Osteoblast (primary cell): ENCODE measurements at regions not wholly inside any gene's neighbourhood (a gene's known extent, or its start where the extent isn't known, plus 50 kb on each side); places are given as distances from the start of the nearest gene placed in this dataset.

Experiments used
- DNase-seq: peaks from one replicate; pipeline ENCODE4 v3.0.0; 2011; ENCODE audit warnings: low spot score, mixed read lengths; ENCODE audit not compliant: insufficient read length; ENCODE audit errors: missing footprints
- H2AFZ ChIP-seq: 2 replicates; pipeline ENCODE4 v1.6.0; 2011; ENCODE audit warnings: mild to moderate bottlenecking, low read length
- H3K27ac ChIP-seq: 2 replicates; pipeline ENCODE4 v1.5.1; 2011; ENCODE audit warnings: mild to moderate bottlenecking, low read depth, low read length, moderate library complexity
- H3K27me3 ChIP-seq: 2 replicates; pipeline ENCODE4 v1.6.0; 2012; ENCODE audit warnings: mild to moderate bottlenecking, control low read depth, inconsistent platforms, low read length, moderate library complexity; ENCODE audit not compliant: insufficient read depth
- H3K36me3 ChIP-seq: 2 replicates; pipeline ENCODE4 v1.5.1; 2011; ENCODE audit warnings: mild to moderate bottlenecking, low read length, control low read depth, moderate library complexity; ENCODE audit not compliant: insufficient read depth
- H3K4me1 ChIP-seq: 2 replicates; pipeline ENCODE4 v1.5.1; 2011; ENCODE audit warnings: mild to moderate bottlenecking, low read length, control low read depth, moderate library complexity; ENCODE audit not compliant: insufficient read depth
- H3K4me2 ChIP-seq: 2 replicates; pipeline ENCODE4 v1.6.0; 2011; ENCODE audit warnings: mild to moderate bottlenecking, low read length; ENCODE audit not compliant: insufficient read depth
- H3K4me3 ChIP-seq: fragments of 200-600 bp; sonication (generic); 3 replicates; pipeline ENCODE4 v1.5.1; 2012; ENCODE audit warnings: mild to moderate bottlenecking, low read length, inconsistent platforms; ENCODE audit not compliant: insufficient read depth
- H3K79me2 ChIP-seq: 2 replicates; pipeline ENCODE4 v1.6.0; 2012; ENCODE audit warnings: mild to moderate bottlenecking, low read length, control low read depth, inconsistent platforms; ENCODE audit not compliant: insufficient read depth
- H3K9me3 ChIP-seq: 2 replicates; pipeline ENCODE4 v1.5.1; 2011; ENCODE audit warnings: low read depth, low read length, control low read depth
- H4K20me1 ChIP-seq: 2 replicates; pipeline ENCODE4 v1.6.0; 2012; ENCODE audit warnings: mild to moderate bottlenecking, low read length, control low read depth; ENCODE audit not compliant: insufficient read depth
- CTCF ChIP-seq: IDR thresholded peaks from 2 replicates; pipeline ENCODE4 v1.5.1; 2011; ENCODE audit warnings: mild to moderate bottlenecking, low read depth, low read length, moderate library complexity; ENCODE audit errors: extremely low read depth

DNA sequence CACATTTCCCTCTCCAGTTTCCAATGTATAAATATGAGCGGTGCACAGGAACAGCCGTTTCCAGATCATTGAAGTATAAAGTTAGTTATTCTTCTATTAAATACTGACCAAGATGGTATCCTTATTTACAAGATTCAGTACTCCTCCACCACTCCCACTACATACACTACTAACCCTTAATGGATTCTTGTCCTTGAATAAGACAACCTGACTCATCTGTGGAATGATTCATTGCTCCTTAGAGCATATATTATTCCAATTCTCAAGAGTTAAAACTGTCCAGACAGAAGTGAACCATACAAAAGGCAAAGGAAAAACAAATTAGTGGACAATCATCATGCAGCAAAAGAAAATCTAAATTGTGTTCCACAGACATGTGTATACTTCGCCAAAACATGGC lies 373.3 kb downstream of the IDS start:
- H3K79me2 ChIP-seq, result no peaks in the 10 kb centered on the region
- no peaks in the 10 kb centered on the region for H4K20me1 ChIP-seq
- H3K4me1 ChIP-seq, result no peaks in the 10 kb centered on the region
- H3K4me3 ChIP-seq, result no peak overlapping the region
- H3K27me3 ChIP-seq, result no peaks in the 10 kb centered on the region
- no peak overlapping the region for H2AFZ ChIP-seq
- no peak for DNase-seq
- H3K27ac ChIP-seq, result no peak overlapping the region
- H3K36me3 ChIP-seq, result no peaks in the 10 kb centered on the region
- H3K9me3 ChIP-seq, result no peaks in the 10 kb centered on the region
- no peak overlapping the region for H3K4me2 ChIP-seq
- TF ChIP-seq CTCF, result no peak

DNA sequence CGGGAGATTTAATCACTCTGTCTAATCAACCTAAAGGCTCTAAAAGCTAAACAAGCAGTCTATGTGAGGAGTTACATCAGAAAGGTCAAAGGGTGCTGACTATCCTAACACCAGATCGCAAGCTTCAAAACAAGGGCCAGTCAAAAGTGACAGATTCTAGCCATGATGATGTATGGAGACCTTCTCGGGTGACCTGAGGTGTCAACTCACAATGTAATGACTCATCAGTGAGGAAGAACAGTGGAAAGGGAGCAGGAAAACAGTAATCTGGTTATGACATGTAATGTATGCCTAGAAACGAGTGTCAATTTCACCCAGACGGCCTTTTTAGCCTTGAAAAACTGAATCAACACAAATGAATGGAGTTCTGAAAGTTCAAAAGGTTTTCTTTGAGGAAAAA lies 375.3 kb downstream of the IDS start:
- no peak overlapping the region for H3K4me3 ChIP-seq
- DNase-seq, result no peak
- no peaks in the 10 kb centered on the region for H3K79me2 ChIP-seq
- H3K36me3 ChIP-seq, result no peaks in the 10 kb centered on the region
- no peak for TF ChIP-seq CTCF
- H2AFZ ChIP-seq, result no peak overlapping the region
- no peaks in the 10 kb centered on the region for H3K4me1 ChIP-seq
- no peaks in the 10 kb centered on the region for H3K9me3 ChIP-seq
- no peak overlapping the region for H3K27ac ChIP-seq
- no peaks in the 10 kb centered on the region for H4K20me1 ChIP-seq
- H3K4me2 ChIP-seq, result no peak overlapping the region
- no peaks in the 10 kb centered on the region for H3K27me3 ChIP-seq

- no peaks in the 10 kb centered on the region for H3K4me1 ChIP-seq
- no peak for DNase-seq
- H3K27ac ChIP-seq, result no peak overlapping the region
- H3K4me3 ChIP-seq, result no peak overlapping the region
- H2AFZ ChIP-seq, result no peak overlapping the region
- H3K27me3 ChIP-seq, result no peaks in the 10 kb centered on the region
- H3K9me3 ChIP-seq, result no peaks in the 10 kb centered on the region
- no peaks in the 10 kb centered on the region for H4K20me1 ChIP-seq
- H3K4me2 ChIP-seq, result no peak overlapping the region
- TF ChIP-seq CTCF, result no peak
- no peaks in the 10 kb centered on the region for H3K79me2 ChIP-seq
- no peaks in the 10 kb centered on the region for H3K36me3 ChIP-seq
Observed at GRCh38 chrX:149124526-149125108, 380.5 kb downstream of the IDS start.

DNA sequence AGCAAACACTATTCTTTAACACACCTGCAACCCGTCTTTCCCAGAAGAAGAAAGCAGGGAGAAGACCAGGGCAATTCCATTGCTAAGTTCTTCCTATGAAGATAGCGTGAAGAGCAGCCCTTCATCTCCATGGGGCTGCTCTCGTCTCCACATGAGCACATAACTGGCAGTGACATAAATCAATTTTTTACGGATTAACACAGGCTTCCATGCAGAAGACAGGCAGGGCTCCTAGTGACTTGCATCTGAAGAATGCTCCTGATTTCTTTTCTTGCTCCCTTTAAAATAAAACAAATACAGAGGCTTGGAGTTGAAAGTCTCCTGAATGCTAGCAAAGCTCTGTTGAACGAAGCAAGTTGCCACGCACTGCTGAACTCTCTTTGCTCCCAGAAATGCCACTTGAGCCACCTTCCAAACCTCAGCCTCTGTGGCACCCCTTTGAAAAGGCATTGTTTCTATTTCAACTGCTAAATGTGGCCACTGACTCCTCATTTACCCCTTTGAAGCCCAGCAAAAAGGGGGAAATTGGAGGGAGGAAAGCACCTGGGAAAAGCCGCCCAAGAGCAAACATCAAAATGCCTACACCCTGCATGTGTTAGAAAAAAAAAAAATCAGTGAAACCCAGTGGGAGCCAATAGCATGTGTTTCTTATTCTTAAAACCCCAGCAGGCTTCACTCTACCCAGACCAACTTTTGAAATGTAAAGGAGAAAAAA lies 383.7 kb downstream of the IDS start:
- Histone ChIP-seq H2AFZ (no peak overlapping the region), H3K27ac (no peak overlapping the region), H3K4me1 (no peaks in the 10 kb centered on the region), H3K79me2 (no peaks in the 10 kb centered on the region), H3K4me3 (no peak overlapping the region), H3K27me3 (no peaks in the 10 kb centered on the region), H4K20me1 (no peaks in the 10 kb centered on the region), H3K4me2 (no peak overlapping the region), H3K36me3 (no peaks in the 10 kb centered on the region), H3K9me3 (no peaks in the 10 kb centered on the region)
- no peak for DNase-seq
- TF ChIP-seq CTCF, result no peak
